Neural cell (in vitro differentiated cells): ENCODE measurements at regions not wholly inside any gene's neighbourhood (a gene's known extent, or its start where the extent isn't known, plus 50 kb on each side); places are given as distances from the start of the nearest gene placed in this dataset.

Experiments
- CTCF ChIP-seq: fragments of 450-650 bp; IDR thresholded peaks from 2 replicates; pipeline ENCODE4 v1.5.1; 2014; ENCODE audit warnings: antibody characterized with exemption, mild to moderate bottlenecking, moderate library complexity; ENCODE audit not compliant: poor library complexity, severe bottlenecking
- EP300 ChIP-seq: fragments of 450-650 bp; conservative IDR thresholded peaks from 2 replicates; pipeline ENCODE4 v1.6.1; 2014; ENCODE audit warnings: antibody characterized with exemption, mild to moderate bottlenecking, moderate library complexity; ENCODE audit not compliant: poor library complexity, severe bottlenecking
- EZH2 ChIP-seq: fragments of 200-600, 300-800 bp; shearing (Covaris generic), sonication (generic); IDR thresholded peaks from 2 replicates; pipeline ENCODE4 v1.6.1; 2014; ENCODE audit warnings: antibody characterized with exemption, low read length, borderline replicate concordance, mild to moderate bottlenecking; ENCODE audit not compliant: insufficient read depth, poor library complexity, severe bottlenecking
- MXI1 ChIP-seq: fragments of 450-650 bp; conservative IDR thresholded peaks from 2 replicates; pipeline ENCODE4 v1.6.1; 2014; ENCODE audit warnings: antibody characterized with exemption, mild to moderate bottlenecking; ENCODE audit not compliant: poor library complexity, severe bottlenecking
- POLR2AphosphoS5 ChIP-seq: IDR thresholded peaks from 2 replicates; pipeline ENCODE4 v1.6.1; 2012
- REST ChIP-seq: IDR thresholded peaks from 2 replicates; pipeline ENCODE4 v1.6.1; 2012; ENCODE audit warnings: borderline replicate concordance

- TF ChIP-seq POLR2AphosphoS5 (no peak), CTCF (no peak), MXI1 (no peak), REST (no peak), EP300 (no peak), EZH2 (no peak)
Measured at GRCh38 chr6:1200409-1201101, 111.3 kb upstream of the FOXQ1 start.
